H1 (cell line): ENCODE measurements at regions not wholly inside any gene's neighbourhood (a gene's known extent, or its start where the extent isn't known, plus 50 kb on each side); places are given as distances from the start of the nearest gene placed in this dataset.

Experiments
- CTCF ChIA-PET: fragments of 300-600 bp; sonication (Branson Sonifier 250); formaldehyde crosslinking; loops from one replicate; lab custom pipeline; 2021; ENCODE audit not compliant: partially characterized antibody; lab: Charles Lee
- POLR2A ChIA-PET: fragments of 300-600 bp; sonication (Branson Sonifier 250); formaldehyde crosslinking; loops from one replicate; lab custom pipeline; 2021; ENCODE audit warnings: inconsistent platforms; ENCODE audit not compliant: partially characterized antibody; lab: Charles Lee
- DNase-seq, 2 experiments: peaks; one replicate each; pipeline versions ENCODE4 v3.0.0 to v3.0.0-alpha.2; 2010 to 2022; ENCODE audit warnings: low spot score in 2 of 2, low read depth in 1 of 2, mixed read lengths in 1 of 2
- FAIRE-seq: peaks from 2 replicates; lab custom pipeline; 2011; peaks lifted over from hg19 to GRCh38; lab: Jason Lieb, UNC
- H2AFZ ChIP-seq: 2 replicates; pipeline ENCODE4 v1.8.1; 2012; ENCODE audit warnings: low read length, inconsistent platforms
- H2AK5ac ChIP-seq: 2 replicates; pipeline ENCODE4 v1.6.1; 2013; ENCODE audit warnings: low read depth, low read length
- H2BK120ac ChIP-seq: replicated peaks from 2 replicates; pipeline ENCODE3; 2013; ENCODE audit warnings: low read depth, low read length, inconsistent platforms
- H2BK12ac ChIP-seq: 2 replicates; pipeline ENCODE4 v1.6.1; 2013; ENCODE audit warnings: low read depth, low read length
- H2BK15ac ChIP-seq: 2 replicates; pipeline ENCODE4 v1.6.1; 2013; ENCODE audit warnings: low read length
- H2BK20ac ChIP-seq: 2 replicates; pipeline ENCODE4 v1.6.1; 2013; ENCODE audit warnings: low read length
- H2BK5ac ChIP-seq: 2 replicates; pipeline ENCODE4 v1.6.1; 2013; ENCODE audit warnings: low read depth, low read length
- H3K14ac ChIP-seq: 2 replicates; pipeline ENCODE4 v1.6.1; 2013; ENCODE audit warnings: inconsistent platforms; ENCODE audit not compliant: insufficient read length
- H3K18ac ChIP-seq: 2 replicates; pipeline ENCODE4 v1.6.1; 2013; ENCODE audit warnings: low read length; ENCODE audit errors: extremely low read depth
- H3K23ac ChIP-seq: 2 replicates; pipeline ENCODE4 v1.6.1; 2013; ENCODE audit warnings: inconsistent platforms; ENCODE audit not compliant: insufficient read length
- H3K23me2 ChIP-seq: 2 replicates; pipeline ENCODE4 v1.6.1; 2013; ENCODE audit warnings: low read depth, low read length
- H3K27ac ChIP-seq: 2 replicates; pipeline ENCODE4 v1.6.1; 2011; ENCODE audit warnings: low read depth, low read length, inconsistent platforms
- H3K27me3 ChIP-seq, 4 experiments: replicated peaks in 1 of 4; 1 replicate in 1 of 4; 2 replicates in 3 of 4; pipeline versions ENCODE4 v1.6.1 to v1.8.1; 2011 to 2013; ENCODE audit warnings: low read length in 3 of 4, mild to moderate bottlenecking in 3 of 4, inconsistent platforms in 2 of 4, mixed read lengths in 2 of 4, moderate library complexity in 1 of 4; ENCODE audit not compliant: control insufficient read depth in 3 of 4, insufficient read depth in 3 of 4; ENCODE audit errors: extremely low read depth in 1 of 4
- H3K36me3 ChIP-seq, 4 experiments: 2 replicates each; pipeline versions ENCODE4 v1.6.1 to v1.8.1; 2011 to 2013; ENCODE audit warnings: mild to moderate bottlenecking in 4 of 4, low read length in 3 of 4, moderate library complexity in 2 of 4, control low read depth in 1 of 4, inconsistent platforms in 1 of 4; ENCODE audit not compliant: insufficient read depth in 4 of 4, control insufficient read depth in 2 of 4
- H3K4ac ChIP-seq: replicated peaks from 2 replicates; pipeline ENCODE3; 2013; ENCODE audit warnings: low read length, low read depth, mixed read lengths, inconsistent platforms; ENCODE audit not compliant: insufficient read length
- H3K4me1 ChIP-seq, 4 experiments: replicated peaks in 1 of 4; 1 replicate in 1 of 4; 2 replicates in 3 of 4; pipeline versions ENCODE4 v1.6.1 to v1.8.1; 2011 to 2013; ENCODE audit warnings: low read length in 3 of 4, inconsistent platforms in 2 of 4, mixed read lengths in 1 of 4; ENCODE audit not compliant: insufficient read depth in 4 of 4, control insufficient read depth in 3 of 4
- H3K4me2 ChIP-seq, 2 experiments: 2 replicates each; pipeline versions ENCODE4 v1.6.1 to v1.8.1; 2011 to 2013; ENCODE audit warnings: low read depth in 2 of 2, low read length in 2 of 2, control low read depth in 1 of 2, inconsistent platforms in 1 of 2, mild to moderate bottlenecking in 1 of 2; ENCODE audit not compliant: insufficient read depth in 1 of 2
- H3K4me3 ChIP-seq, 4 experiments: fragments of 200-600, 300-600 bp in 1 of 4; sonication (generic), shearing (Covaris generic), sonication (Bioruptor Twin) in 1 of 4; 2 replicates each; pipeline versions ENCODE4 v1.5.1 to v1.8.1; 2011 to 2016; ENCODE audit warnings: low read length in 4 of 4, low read depth in 3 of 4, control low read depth in 2 of 4, inconsistent platforms in 2 of 4, mild to moderate bottlenecking in 2 of 4, mixed read lengths in 1 of 4, moderate library complexity in 1 of 4; ENCODE audit not compliant: insufficient read depth in 2 of 4; ENCODE audit errors: extremely low read depth in 1 of 4
- H3K56ac ChIP-seq: replicated peaks from 2 replicates; pipeline ENCODE3; 2013; ENCODE audit warnings: low read depth, mild to moderate bottlenecking, mixed read lengths, low read length, inconsistent platforms; ENCODE audit not compliant: insufficient read length
- H3K79me1 ChIP-seq: 2 replicates; pipeline ENCODE4 v1.6.1; 2013; ENCODE audit warnings: low read depth, low read length, control low read depth
- H3K79me2 ChIP-seq, 2 experiments: 2 replicates each; pipeline versions ENCODE4 v1.6.1 to v1.8.1; 2012 to 2013; ENCODE audit warnings: low read length in 2 of 2, mild to moderate bottlenecking in 2 of 2, inconsistent platforms in 1 of 2; ENCODE audit not compliant: insufficient read depth in 2 of 2, control insufficient read depth in 1 of 2
- H3K9ac ChIP-seq, 4 experiments: replicated peaks in 1 of 4; 1 replicate in 1 of 4; 2 replicates in 3 of 4; pipeline versions ENCODE4 v1.6.1 to v1.8.1; 2011 to 2013; ENCODE audit warnings: low read depth in 3 of 4, low read length in 3 of 4, control low read depth in 2 of 4, mild to moderate bottlenecking in 2 of 4, moderate library complexity in 2 of 4, inconsistent platforms in 1 of 4; ENCODE audit errors: extremely low read depth in 1 of 4
- H3K9me3 ChIP-seq, 2 experiments: 2 replicates each; pipeline versions ENCODE4 v1.6.1 to v1.8.1; 2012 to 2013; ENCODE audit warnings: mild to moderate bottlenecking in 2 of 2, moderate library complexity in 2 of 2, control low read depth in 1 of 2, inconsistent platforms in 1 of 2, low read depth in 1 of 2, low read length in 1 of 2, mixed read lengths in 1 of 2; ENCODE audit not compliant: insufficient read depth in 2 of 2
- H4K20me1 ChIP-seq, 2 experiments: replicated peaks in 1 of 2; 2 replicates each; pipeline versions ENCODE3 to v1.8.1; 2011 to 2013; ENCODE audit warnings: inconsistent platforms in 2 of 2, low read length in 2 of 2, mild to moderate bottlenecking in 1 of 2; ENCODE audit not compliant: insufficient read depth in 2 of 2, control insufficient read depth in 1 of 2
- H4K5ac ChIP-seq: 2 replicates; pipeline ENCODE4 v1.6.1; 2013; ENCODE audit warnings: low read length, low read depth, mixed read lengths, inconsistent platforms; ENCODE audit not compliant: insufficient read length
- H4K8ac ChIP-seq: 2 replicates; pipeline ENCODE4 v1.8.0; 2013; ENCODE audit warnings: mild to moderate bottlenecking, moderate library complexity, low read length, inconsistent platforms; ENCODE audit not compliant: insufficient read depth; ENCODE audit errors: extremely low read depth
- H4K91ac ChIP-seq: replicated peaks from 2 replicates; pipeline ENCODE3; 2013; ENCODE audit warnings: low read length, mixed read lengths, inconsistent platforms; ENCODE audit not compliant: insufficient read length
- ASH2L ChIP-seq: fragments of 200-600, 300-600 bp; sonication (generic); IDR thresholded peaks from one replicate; pipeline ENCODE4 v1.7.1; 2017; ENCODE audit warnings: low read length
- CEBPB ChIP-seq: IDR thresholded peaks from 2 replicates; pipeline ENCODE4 v1.6.1; 2012; ENCODE audit warnings: low read depth, low read length
- EGR1 ChIP-seq: IDR thresholded peaks from 2 replicates; pipeline ENCODE4 v1.6.1; 2011; ENCODE audit warnings: low read depth, low read length, borderline replicate concordance
- SAP30 ChIP-seq: fragments of 300-600 bp; sonication (generic); IDR thresholded peaks from 2 replicates; pipeline ENCODE4 v1.7.1; 2012; ENCODE audit warnings: low read length, moderate library complexity, mild to moderate bottlenecking, inconsistent platforms; ENCODE audit not compliant: insufficient read depth, insufficient replicate concordance
- SIN3A ChIP-seq, 2 experiments: IDR thresholded peaks in 1 of 2; conservative IDR thresholded peaks in 1 of 2; 2 replicates each; pipeline ENCODE4 v1.6.1; 2011 to 2012; ENCODE audit warnings: low read length in 2 of 2, improper control_type of control experiment in 1 of 2, low read depth in 1 of 2, mild to moderate bottlenecking in 1 of 2
- SIX5 ChIP-seq: IDR thresholded peaks from 2 replicates; pipeline ENCODE4 v1.6.1; 2011; ENCODE audit warnings: mild to moderate bottlenecking, low read depth, low read length
- SP4 ChIP-seq: IDR thresholded peaks from 2 replicates; pipeline ENCODE4 v1.6.1; 2012; ENCODE audit warnings: low read length, inconsistent platforms
- TAF1 ChIP-seq: IDR thresholded peaks from 2 replicates; pipeline ENCODE4 v1.6.1; 2011; ENCODE audit warnings: mild to moderate bottlenecking, low read depth, low read length
- TAF7 ChIP-seq: optimal IDR thresholded peaks from 2 replicates; pipeline ENCODE3; 2011; ENCODE audit warnings: low read depth, mild to moderate bottlenecking, inconsistent platforms, low read length, moderate library complexity, borderline replicate concordance
- TCF12 ChIP-seq: IDR thresholded peaks from 2 replicates; pipeline ENCODE4 v1.6.1; 2011; ENCODE audit warnings: low read depth, mild to moderate bottlenecking, low read length
- WGBS, 2 experiments: shearing (Covaris generic) in 1 of 2; methylation state at CpG; one replicate each; pipeline versions ENCODE4 v1.1.6 to v1.1.7; 2013 to 2015; ENCODE audit warnings: low lambda C conversion rate in 2 of 2, mixed read lengths in 2 of 2, inconsistent platforms in 1 of 2, low coverage in 1 of 2, missing lambda C conversion rate in 1 of 2; ENCODE audit not compliant: insufficient replicate concordance in 2 of 2, insufficient coverage in 1 of 2, insufficient read length in 1 of 2; ENCODE audit errors: extremely low coverage in 1 of 2, missing lambda C conversion rate in 1 of 2; 5-methylcytosine and 5-hydroxymethylcytosine counted together
- TF ChIP-seq, protein P1 (sequence below): IDR thresholded peaks from 2 replicates; pipeline ENCODE4 v1.6.1; 2011; ENCODE audit warnings: low read depth, mild to moderate bottlenecking, low read length; ENCODE audit not compliant: insufficient read depth
- TF ChIP-seq, protein P2 (sequence below): IDR thresholded peaks from 2 replicates; pipeline ENCODE4 v1.6.1; 2012; ENCODE audit warnings: low read length, inconsistent platforms
- TF ChIP-seq, protein P3 (sequence below): IDR thresholded peaks from 2 replicates; pipeline ENCODE4 v1.6.1; 2012; ENCODE audit warnings: inconsistent platforms

DNA sequence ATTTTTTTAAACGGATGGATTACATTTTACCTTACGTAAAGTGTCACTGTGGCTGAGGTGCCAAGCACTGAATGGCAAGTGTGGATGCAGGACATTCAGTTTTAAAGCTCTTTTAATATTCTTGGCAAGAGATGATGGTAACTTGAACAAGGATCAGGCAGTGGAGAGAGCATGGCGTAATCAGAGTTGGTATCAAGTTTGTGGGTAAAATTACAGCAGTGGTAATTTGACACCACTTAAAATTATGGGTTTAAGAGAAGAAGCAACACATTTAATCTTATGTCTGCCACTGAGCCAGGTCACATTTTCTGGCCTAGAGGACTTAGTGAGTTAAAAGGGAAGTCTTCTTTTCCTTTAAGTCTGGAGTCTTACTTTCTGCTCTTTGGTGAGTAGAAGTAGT lies 100.5 kb downstream of the NAA11 start:
- FAIRE-seq (no peak), DNase-seq (no peak)
- no peak overlapping the region for H3K56ac ChIP-seq
- no peak overlapping the region for H4K5ac ChIP-seq
- WGBS, 2 experiments: 33% methylated on average over 3 of the region's 3 CpGs; no CpG with 5 or more reads in 1 of the 2 experiments
- H4K8ac ChIP-seq: no peak overlapping the region
- no peaks in the 10 kb centered on the region for H3K4me1 ChIP-seq
- no peak overlapping the region for H2BK20ac ChIP-seq
- H4K20me1 ChIP-seq: no peaks in the 10 kb centered on the region
- no peak overlapping the region for H3K27ac ChIP-seq
- no peak overlapping the region for H3K9ac ChIP-seq
- no peaks in the 10 kb centered on the region for H3K27me3 ChIP-seq
- H2BK5ac ChIP-seq: no peak overlapping the region
- H2BK15ac ChIP-seq: no peak overlapping the region
- H4K91ac ChIP-seq: no peak overlapping the region
- H3K4me2 ChIP-seq: no peak overlapping the region
- H3K23me2 ChIP-seq: no peaks in the 10 kb centered on the region
- no peak overlapping the region for H2AFZ ChIP-seq
- H3K79me2 ChIP-seq: no peaks in the 10 kb centered on the region
- CTCF ChIA-PET: interaction anchor here (1.1 to 1.2 kb wide), 2 partner anchors 12 to 16 kb away, joined by 3 to 4 read pairs; no protein-coding TSS in a partner anchor
- H2BK12ac ChIP-seq: no peak overlapping the region
- H3K4me3 ChIP-seq: no peak overlapping the region
- H3K14ac ChIP-seq: no peak overlapping the region
- no peaks in the 10 kb centered on the region for H3K79me1 ChIP-seq
- H3K9me3 ChIP-seq: no peaks in the 10 kb centered on the region
- no peak overlapping the region for H2AK5ac ChIP-seq
- no peak overlapping the region for H3K23ac ChIP-seq
- H3K4ac ChIP-seq: no peak overlapping the region
- POLR2A ChIA-PET: no interaction called here
- H3K18ac ChIP-seq: no peak overlapping the region
- H2BK120ac ChIP-seq: no peak overlapping the region
- H3K36me3 ChIP-seq: no peaks in the 10 kb centered on the region
- TF ChIP-seq SIX5: no peak
- TF ChIP-seq, protein P1, sequence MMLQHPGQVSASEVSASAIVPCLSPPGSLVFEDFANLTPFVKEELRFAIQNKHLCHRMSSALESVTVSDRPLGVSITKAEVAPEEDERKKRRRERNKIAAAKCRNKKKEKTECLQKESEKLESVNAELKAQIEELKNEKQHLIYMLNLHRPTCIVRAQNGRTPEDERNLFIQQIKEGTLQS: no peak
- TF ChIP-seq SP4: no peak
- no peak for TF ChIP-seq ASH2L
- TF ChIP-seq, protein P2, sequence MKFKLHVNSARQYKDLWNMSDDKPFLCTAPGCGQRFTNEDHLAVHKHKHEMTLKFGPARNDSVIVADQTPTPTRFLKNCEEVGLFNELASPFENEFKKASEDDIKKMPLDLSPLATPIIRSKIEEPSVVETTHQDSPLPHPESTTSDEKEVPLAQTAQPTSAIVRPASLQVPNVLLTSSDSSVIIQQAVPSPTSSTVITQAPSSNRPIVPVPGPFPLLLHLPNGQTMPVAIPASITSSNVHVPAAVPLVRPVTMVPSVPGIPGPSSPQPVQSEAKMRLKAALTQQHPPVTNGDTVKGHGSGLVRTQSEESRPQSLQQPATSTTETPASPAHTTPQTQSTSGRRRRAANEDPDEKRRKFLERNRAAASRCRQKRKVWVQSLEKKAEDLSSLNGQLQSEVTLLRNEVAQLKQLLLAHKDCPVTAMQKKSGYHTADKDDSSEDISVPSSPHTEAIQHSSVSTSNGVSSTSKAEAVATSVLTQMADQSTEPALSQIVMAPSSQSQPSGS: no peak
- TF ChIP-seq, protein P3, sequence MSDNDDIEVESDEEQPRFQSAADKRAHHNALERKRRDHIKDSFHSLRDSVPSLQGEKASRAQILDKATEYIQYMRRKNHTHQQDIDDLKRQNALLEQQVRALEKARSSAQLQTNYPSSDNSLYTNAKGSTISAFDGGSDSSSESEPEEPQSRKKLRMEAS: no peak
- no peak for TF ChIP-seq SAP30
- no peak for TF ChIP-seq CEBPB
- TF ChIP-seq TAF1: no peak
- TF ChIP-seq SIN3A (conservative IDR thresholded peaks at IDR 0.05 in 1 of 2, IDR thresholded peaks at IDR 0.05 in 1 of 2; ENCODE audit: low read depth in 1 of 2, low read length in 2 of 2): no peak
- no peak for TF ChIP-seq EGR1
- no peak for TF ChIP-seq TCF12
- TF ChIP-seq TAF7: no peak
